NCI-H510A treated with DMSO at 0.1 percent for 48 hours (cell line): ENCODE measurements at regions not wholly inside any gene's neighbourhood (a gene's known extent, or its start where the extent isn't known, plus 50 kb on each side); places are given as distances from the start of the nearest gene placed in this dataset.

Experiments
- DNase-seq: peaks from one replicate; lab custom pipeline; 2025; lab: John Stamatoyannopoulos, UW

DNA sequence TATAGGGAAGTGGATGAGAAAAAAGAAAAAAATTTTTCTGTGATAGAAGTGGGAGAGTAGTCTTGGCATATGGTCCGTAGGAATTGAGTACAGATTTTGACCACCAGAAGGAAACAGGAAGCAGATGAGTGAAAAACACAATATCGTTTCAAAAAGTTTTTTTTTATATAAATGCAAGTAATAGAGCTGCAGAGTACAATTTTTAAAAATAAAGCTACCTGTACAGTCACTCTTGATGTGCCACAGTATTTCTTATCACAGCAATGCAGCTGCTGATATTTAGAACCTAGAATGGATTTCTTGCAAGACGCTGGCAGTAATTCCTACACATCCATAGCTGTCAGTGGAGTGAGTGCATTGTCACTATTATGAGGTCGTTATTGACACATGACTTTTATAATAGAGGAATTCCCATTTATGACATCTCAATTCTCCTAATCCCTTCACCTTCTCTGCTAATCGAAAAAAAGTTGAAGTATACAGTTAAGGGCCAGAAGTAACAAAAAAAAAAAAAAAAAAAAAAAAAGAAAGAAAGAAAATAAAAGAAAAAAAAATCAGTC, 477.7 kb downstream of the TAF11L14 start:
- no peak for DNase-seq

DNA sequence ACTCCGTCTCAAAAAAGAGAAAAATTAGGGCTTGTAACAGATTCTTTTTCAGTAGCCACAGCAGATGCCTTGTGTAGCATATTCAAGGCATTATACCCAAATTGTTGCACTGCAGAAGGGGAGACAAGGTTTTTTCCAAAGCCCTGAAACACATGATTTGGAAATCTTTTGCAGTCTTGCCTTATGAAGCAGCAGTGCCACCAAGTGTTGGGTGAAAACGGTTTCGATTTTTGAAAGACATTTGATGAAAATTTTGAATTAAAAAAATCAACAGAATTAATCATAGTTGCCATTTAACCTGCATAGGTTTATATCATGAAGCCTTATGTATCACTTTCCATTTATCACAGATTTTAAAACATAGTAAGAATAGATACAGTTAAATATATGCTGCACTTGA, 479.5 kb downstream of the TAF11L14 start:
- DNase-seq: no peak

DNA sequence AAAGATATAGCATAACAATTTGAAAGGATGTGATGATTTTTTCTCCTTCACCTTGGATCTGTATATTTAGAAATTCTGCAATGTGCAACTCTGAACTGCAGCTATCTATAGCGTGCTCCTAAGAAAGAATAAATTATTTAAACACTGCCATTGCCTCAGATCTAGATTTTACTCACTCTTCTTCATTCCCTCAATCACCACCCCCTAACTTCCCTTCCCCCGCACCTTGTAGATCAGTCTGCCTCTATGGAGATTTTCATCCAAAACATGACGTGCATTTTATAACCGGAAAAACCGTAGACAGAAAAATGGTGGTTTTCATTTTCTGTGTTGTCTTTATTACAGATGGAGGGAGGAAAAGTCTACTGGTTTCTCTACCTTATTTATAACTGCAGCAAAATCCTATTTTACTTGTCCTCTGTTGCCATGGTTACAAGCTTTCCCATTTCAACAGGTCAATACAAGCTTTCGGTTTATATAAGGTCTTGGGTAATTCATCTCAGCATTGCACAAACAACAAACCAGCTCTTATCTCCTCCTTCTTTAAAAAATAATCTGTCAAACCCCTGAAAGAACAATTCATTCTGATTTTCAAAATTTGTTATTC, 480.0 kb downstream of the TAF11L14 start:
- no peak for DNase-seq

DNA sequence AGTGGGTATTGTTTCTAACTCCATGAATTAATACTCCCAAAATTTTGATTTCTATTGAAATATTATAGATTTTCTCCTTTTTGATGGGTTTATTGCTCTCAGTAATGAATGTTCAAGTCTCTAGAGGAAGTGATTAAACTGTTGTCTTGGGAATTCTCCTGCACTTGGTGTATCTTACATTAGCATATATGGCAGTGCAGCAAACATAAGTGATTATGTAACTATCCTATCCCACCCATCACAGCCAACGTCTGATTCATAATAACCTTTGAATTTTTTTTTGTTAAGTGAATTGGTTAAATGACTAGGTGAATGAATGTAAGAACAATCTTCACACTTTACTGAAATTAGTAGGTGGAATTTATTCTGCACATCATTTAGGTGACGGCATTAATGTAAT, 483.7 kb downstream of the TAF11L14 start:
- DNase-seq: no peak

DNA sequence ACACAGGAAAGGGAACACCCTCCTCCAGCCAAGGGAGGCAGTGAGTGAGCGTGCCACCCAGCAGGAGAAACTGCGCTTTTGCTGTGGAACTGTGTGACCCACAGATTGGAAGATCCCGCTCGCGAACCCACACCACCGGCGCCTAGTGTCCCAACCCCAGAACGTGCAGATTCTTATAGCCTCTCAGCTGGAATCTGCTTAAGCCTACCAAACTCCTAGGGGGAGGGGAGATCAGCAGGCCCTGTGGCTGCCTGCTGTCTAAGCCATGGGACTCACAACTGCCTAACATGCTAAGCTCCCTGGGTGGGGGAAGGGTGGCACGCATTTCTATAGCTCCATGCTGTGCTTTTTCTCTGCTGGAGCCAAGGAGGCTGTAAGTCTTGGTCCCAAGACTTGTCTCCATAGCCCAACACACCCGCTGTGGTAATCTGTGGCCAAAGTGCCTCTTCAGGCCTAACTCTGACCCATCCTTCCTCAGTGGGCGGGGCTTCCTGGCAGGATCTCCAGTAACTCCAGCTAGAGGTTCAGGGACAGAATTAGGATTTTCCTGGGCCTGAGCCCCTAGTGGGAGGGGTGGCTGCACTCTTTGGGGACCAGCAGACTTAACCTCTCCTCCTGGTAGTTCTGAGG, 485.0 kb downstream of the TAF11L14 start:
- DNase-seq: no peak

DNA sequence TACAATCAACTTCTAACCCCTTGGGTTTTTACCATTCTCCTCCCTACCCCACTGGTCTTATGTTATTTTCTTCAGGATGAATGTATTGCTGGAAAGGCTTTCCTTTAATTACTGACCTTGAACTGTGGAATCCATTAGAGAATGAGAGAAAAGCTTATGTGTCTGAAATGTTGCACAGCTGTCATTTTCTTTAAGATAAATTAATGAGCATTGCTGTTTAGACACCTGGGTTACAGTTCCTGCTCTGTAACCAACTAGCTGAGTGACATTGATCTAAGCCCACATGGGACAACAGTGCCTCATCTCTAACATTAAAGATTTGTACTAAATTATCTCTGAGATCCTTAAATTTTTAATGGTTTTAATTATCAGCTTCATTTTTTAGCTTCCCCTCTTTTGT, 507.0 kb downstream of the TAF11L14 start:
- no peak for DNase-seq

DNA sequence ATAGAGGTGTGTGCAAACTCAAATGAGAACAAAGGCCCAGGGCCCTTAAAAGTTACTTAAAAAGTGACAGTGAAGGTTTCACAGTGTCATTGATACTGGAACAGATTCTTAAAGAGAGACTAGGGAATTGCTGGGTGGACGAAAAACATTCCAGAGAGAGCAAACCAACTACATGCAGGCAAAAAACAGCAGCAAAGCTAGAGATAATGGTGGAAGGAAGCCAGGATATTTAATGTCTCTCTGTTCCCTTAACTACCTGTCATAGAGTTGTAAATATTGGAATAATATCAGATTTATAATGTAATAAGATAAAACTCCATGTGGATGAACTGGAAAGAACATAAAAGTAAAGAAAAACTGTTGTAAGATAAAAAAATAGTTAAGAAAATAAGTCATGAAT, 508.6 kb downstream of the TAF11L14 start:
- no peak for DNase-seq

DNA sequence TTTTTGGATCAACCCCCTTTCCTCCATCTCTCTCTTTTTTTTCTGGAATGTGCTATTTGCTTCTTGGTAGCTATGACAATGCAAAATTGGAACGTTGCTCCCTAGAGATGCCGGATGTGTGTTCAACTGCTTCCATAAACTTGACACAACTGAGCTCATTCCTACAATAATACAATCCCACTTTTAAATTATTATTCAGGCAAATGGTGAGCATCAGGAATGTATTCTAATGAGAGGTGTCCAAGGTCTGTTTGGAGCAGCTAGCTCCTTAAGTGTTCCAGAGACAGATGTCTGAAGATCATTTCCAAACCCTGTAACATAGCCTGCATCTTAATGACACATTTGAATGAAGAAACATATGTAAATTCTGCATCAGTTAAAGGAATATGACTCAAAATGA, 518.4 kb downstream of the TAF11L14 start:
- no peak for DNase-seq

DNA sequence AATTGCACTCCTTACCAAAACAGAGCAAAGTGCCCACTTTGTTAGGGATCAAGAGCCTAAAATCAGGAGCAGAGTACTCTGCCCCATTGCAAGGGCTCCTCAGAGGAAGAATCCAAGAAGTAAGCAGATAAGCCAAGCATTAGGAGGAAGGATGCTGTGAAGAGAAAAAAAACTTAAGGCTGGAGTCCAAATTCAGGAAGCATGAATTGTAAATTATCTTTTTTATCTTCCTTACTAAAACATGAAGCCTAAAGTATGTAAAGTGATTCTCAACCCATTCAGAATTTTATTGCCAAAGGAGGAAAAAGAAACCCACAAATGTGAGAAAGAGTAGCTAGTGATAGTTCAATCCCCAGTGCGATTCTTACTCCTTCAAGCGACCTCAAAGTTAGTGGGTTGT, 523.9 kb downstream of the TAF11L14 start:
- DNase-seq: no peak

DNA sequence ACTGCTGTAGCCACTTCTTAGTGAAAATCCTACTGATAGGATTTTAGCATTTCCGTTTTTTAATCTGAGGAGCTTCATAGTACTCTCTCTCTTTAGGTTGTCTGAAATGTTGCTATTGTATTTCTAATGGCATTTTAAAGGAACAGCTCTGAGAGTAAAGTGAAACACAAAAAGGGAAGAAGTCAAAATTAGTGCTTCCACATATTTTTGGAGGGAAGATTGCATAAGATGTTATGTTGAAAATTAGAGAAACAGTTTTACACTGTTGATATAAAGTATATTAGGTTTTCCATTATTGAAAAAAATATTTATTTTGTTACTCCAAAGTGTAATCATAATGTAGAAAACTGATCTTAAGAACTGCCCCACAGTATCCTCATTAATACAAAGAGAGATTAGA, 525.1 kb downstream of the TAF11L14 start:
- no peak for DNase-seq

DNA sequence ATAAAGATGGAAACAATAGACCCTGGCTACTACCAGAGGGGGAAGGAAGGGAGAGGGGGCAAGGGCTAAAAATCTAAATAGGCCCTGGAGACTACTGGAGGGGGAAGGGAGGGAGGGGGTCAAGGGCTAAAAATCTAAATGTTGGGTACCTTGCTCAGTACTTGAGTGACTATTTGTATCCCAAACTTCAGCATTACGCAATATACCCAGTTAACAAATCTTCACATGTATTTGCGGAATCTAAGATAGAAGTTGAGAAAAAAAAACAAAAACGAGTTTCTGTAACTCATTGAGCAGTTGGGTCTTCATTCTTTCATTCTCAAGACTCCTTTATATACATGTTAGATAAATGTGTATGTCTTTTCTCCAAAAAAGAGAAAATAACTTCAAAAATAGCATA, 537.4 kb downstream of the TAF11L14 start:
- DNase-seq: no peak

DNA sequence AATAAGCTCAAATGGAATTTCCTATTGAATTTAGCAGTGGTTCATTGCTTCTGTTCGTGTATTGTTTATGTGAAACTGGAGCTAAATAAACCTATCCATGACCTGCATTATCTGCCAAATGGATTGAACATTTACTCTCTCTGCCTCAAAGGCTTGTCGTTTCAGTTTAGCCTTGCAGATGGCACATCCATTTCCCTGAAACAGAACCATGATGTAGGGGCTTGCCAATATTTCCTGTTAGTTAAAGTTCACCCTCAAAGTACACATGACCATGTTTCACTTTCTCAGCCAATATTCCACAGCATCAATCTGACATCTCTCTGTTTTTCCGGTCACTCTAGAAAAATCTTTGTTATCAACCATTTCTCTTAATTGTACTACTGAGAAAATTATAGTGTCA, 545.3 kb downstream of the TAF11L14 start:
- no peak for DNase-seq

DNA sequence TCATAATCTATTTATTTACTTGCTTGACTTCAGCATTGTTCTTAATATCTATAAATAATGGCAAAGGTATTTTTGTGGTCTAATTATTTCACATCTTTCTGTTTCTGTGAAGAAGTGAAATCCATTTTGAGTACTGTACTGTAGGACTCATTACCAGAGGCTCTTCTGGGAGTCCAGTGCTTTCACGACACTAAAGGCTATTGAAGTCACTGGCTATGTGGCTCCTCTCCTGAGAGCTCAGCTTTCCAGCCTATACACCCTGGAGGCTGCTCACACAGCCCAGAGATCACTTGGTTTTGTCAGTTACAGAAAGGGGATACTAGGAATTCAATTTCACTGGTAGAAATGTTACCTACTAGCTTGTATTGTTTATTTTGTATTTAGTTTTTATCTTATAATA, 547.3 kb downstream of the TAF11L14 start:
- DNase-seq: no peak

DNA sequence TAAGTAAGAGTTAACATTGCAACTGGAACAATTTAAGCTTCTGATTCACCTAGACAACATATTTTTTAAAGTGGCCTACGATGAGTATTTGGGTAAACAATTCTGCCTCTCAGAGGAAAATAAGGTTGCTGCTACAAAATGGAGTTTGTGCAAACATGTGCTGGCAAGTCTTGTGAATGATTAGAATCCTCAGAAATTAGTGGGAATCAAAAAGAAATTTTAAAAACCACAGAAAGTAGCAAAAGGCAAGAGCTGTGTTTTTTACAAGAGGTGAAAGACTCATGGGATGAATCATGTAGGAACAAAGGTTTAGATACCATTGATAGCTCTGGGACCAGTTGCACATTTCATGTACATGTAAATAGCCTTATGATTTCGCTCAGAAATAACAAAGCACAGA, 561.6 kb downstream of the TAF11L14 start:
- DNase-seq: no peak

DNA sequence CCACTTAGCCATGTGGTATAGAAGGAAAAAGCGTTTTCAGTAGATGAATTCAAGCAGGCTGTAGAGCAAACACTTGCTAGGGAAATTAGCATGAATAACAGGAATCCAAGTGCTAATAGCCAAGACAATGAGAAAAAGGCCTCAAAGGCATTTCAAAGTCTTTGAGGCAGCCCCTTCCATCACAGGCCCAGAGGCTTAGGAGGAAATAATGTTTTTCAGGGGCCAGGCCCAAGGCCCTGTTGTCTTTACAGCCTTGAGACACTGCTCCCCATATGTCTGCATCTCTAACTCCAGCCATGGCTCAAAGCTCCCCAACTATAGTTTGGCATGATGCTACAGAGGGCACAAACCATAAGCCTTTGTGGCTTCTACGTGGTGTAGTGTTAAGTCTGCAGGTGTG, 563.5 kb downstream of the TAF11L14 start:
- DNase-seq: no peak

DNA sequence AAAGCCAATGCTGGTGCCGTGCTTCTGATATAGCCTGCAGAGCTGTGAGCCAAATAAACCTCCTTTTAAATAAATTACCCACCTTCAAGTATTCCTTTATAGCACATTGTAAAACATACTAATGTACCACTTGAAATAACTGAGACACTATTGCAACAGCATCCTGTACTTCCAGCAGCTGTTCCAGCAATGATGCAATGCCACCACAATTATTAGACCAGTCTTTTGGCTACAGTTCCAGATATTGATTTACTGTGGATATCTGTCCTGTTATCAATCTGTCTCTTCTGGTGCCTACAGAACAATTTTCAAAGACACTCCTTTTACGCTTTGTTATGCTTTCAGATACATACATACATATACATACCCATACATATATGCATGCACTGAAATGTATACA, 567.9 kb downstream of the TAF11L14 start:
- DNase-seq: no peak

DNA sequence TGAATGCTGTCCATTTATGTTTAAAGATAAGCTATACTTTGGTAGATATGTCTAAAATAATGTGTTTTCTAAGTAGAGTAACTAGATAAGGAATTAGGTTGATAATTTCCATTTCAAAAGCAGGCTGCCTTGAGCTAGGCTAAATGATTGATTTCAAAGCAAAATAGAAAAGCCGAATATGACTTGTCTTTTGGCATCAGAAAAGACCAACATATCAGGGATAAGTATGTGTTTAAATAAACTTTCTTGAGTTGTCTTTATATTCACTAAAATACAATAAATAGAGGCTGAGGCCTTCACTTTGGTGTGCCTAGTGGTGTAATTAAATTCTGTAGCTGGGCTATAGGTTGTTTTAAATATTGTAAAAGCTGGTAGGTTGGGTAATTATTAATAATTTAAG, 569.0 kb downstream of the TAF11L14 start:
- DNase-seq: no peak

DNA sequence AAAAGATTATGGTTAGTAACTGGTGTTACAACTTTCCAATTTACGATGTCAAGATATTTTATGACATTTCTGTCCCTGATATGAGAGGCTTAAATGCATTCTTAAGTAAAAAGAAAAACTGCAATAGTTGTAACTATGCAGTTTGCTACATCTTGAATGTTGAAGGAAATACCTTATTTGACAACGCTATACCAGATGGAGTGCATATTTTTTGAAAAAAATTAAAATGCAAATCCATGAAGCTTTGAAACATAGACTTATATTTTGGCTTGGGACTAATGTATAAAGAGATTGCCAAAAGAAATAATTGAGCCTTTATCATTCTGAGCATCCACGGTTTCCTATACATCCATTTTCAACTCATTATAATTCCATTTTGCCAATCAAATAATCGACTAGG, 579.4 kb downstream of the TAF11L14 start:
- DNase-seq: no peak

DNA sequence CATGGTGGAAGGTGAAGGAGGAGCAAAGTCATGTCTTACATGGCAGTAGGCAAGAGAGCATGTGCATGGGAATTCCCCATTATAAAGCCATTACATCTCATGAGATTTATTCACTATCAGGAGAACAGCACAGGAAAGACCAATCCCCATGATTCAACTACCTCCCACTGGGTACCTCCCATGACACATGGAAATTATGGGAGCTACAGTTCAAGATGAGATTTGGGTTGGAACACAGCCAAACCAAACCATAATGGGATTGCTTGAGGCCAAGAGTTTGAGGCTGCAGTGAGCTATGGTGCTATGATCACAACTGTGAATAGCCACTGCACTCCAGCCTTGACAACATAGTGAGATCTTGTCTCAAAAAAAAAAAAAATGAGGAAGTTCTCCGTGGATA, 581.8 kb downstream of the TAF11L14 start:
- DNase-seq: no peak

DNA sequence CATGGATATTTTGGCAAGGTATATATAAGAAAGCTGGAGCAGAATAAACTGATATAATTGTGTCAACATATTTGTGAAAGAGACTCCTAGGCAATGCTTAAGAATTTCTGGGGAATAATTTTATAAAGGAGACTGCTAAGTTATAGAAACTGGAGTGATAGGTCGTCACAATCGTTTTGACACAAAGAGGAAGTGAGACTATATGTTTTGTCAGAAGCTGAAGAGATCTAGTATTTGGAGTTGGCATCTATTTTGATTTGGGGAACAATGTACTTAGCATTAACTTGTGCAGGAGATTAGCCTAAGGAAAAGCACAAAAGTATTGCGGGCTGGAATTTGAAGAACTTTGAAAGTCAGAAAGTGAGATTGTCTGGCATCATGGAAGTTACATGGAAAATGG, 582.5 kb downstream of the TAF11L14 start:
- DNase-seq: no peak

DNA sequence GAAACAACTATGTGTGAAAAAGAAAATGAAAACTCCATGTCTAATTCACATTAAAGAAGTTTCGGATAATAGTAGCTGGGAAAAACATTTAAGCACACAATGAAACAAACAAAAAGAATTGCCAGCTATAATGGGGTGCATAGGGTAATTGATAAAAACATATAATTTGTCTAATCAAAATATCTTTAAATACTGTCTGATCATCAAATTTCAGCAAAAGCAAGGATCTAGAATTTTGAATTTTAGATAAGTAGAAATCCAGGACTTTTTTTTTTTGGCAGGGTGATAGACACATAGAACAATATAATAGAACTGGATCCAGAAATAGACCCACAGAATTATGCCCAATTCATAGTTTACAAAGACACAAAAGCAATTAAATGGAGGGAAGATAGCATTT, 585.0 kb downstream of the TAF11L14 start:
- no peak for DNase-seq

DNA sequence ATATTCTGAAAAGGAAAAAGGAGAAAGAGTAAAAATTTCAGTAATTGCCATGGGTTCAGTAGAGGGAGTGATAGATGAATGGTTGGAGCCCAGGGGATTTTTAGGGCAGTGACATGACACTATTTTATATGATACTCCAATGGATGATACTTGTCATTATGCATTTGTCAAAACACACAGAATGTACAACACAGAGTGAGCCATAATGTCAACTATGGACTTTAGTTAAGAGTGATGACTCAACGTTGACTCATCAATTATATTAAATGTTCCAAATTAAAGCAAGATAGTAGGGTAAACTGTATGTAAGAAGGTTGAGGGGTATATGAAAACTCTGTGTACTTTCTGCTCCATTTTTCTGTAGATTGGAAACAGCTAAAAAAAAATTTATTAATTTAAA, 586.4 kb downstream of the TAF11L14 start:
- DNase-seq: no peak

DNA sequence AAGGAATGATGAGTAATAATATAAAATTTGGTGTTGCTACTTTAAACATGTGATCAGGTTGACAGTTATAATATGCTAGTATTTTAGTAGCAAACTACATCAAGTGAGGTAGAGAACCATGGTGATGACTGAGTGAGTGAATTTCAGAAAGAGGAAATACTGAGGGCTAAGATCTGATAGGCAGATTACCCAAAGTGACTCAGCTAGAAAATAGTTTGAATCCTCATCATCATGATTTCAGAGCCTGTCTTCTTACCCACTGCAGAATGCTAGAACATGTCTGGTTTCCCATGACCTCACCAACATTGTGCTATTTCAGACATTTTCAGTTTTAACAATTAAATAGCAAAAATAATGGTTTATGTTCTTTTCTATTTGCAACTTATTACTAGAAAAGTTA, 602.1 kb downstream of the TAF11L14 start:
- no peak for DNase-seq

DNA sequence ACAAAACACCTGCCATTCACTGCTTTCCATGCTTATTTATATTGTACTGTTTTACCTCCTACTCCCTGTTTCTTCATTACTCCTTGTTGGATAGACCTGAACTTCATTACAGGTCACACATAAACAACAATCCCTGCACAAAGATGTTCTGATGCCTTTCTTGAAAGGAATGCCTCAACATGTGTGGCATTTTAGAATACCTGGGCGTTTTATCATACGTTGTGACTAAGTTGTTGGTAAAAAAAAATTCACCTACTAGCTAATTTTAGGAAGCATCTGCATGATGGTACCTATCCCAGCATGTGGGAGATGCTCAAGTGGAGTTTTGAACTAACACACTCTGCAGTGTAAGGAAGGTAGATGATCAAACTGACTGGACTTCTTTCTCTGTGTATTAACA, 604.1 kb downstream of the TAF11L14 start:
- DNase-seq: no peak
